ENCODE measurements at regions not wholly inside any gene's neighbourhood (a gene's known extent, or its start where the extent isn't known, plus 50 kb on each side); places are given as distances from the start of the nearest gene placed in this dataset.

DNA sequence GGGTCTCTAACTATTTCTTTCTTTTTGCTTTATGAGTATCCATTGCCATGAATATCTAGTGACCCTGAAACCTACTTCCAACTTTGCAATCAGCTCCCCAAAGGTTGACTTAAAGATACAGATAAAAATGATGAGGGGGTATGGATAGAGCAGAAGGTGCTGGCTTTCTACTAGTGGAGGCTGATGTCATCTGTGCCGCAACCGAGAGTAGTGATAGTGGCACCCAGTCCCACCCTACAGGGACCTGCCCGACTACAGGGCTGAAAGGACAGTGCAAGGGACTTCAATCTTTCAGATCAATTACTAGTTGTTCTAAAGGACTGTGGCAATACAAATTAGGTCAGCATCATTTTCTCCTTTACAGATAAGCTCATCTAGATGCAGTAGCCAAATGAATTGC, 806.0 kb downstream of the VRK1 start:
- no peak overlapping the region for H3K4me3 ChIP-seq
- no peak overlapping the region for H3K9ac ChIP-seq (ENCODE audit: insufficient read depth in 1 of 2, low read length in 2 of 2)
- peaks cover 0 to 8% (median 0%) of the 10 kb centered on the region in 4 donors for H3K9me3 ChIP-seq (ENCODE audit: control insufficient read depth in 4 of 4, insufficient read depth in 3 of 4, low read length in 3 of 4)
- no peaks in the 10 kb centered on the region for H3K27me3 ChIP-seq (ENCODE audit: control insufficient read depth in 3 of 3, insufficient read depth in 3 of 3, low read length in 2 of 3)
- WGBS, 2 donors: 65 to 86% methylated on average over 3 of the region's 3 CpGs
- DNase-seq (no peak), ATAC-seq (ENCODE audit: insufficient read depth, low FRiP score) (no peak)
- H3K27ac ChIP-seq (ENCODE audit: low read depth in 1 of 2, low read length in 1 of 2): peak overlapping the region in 1 of 2 donors; percentile 62
- TF ChIP-seq CTCF (IDR thresholded peaks at IDR 0.05; ENCODE audit: control extremely low read depth, extremely low read depth): no peak
- no peaks in the 10 kb centered on the region for H3K36me3 ChIP-seq (ENCODE audit: control insufficient read depth in 4 of 4, insufficient read depth in 4 of 4, low read length in 4 of 4)
- peaks cover 0 to 3% (median 0%) of the 10 kb centered on the region in 5 donors for H3K4me1 ChIP-seq (ENCODE audit: control insufficient read depth in 5 of 5, insufficient read depth in 5 of 5, low read length in 5 of 5)

GRCh38 chr14:97604731-97605130, 807.5 kb downstream of the VRK1 start:
- DNase-seq: no peak
- no peak for TF ChIP-seq CTCF (IDR thresholded peaks at IDR 0.05; ENCODE audit: control extremely low read depth, extremely low read depth)
- Histone ChIP-seq H3K9me3 (ENCODE audit: control insufficient read depth in 4 of 4, insufficient read depth in 3 of 4, low read length in 3 of 4) (peaks cover 0 to 8% (median 0%) of the 10 kb centered on the region in 4 donors), H3K4me3 (no peak overlapping the region), H3K27me3 (ENCODE audit: control insufficient read depth in 3 of 3, insufficient read depth in 3 of 3, low read length in 2 of 3) (peaks cover 0 to 3% (median 0%) of the 10 kb centered on the region in 3 donors), H3K9ac (ENCODE audit: insufficient read depth in 1 of 2, low read length in 2 of 2) (no peak overlapping the region), H3K27ac (ENCODE audit: low read depth in 1 of 2, low read length in 1 of 2) (peak overlapping the region in 1 of 2 donors; percentile 40), H3K36me3 (ENCODE audit: control insufficient read depth in 4 of 4, insufficient read depth in 4 of 4, low read length in 4 of 4) (no peaks in the 10 kb centered on the region), H3K4me1 (ENCODE audit: control insufficient read depth in 5 of 5, insufficient read depth in 5 of 5, low read length in 5 of 5) (peaks cover 0 to 3% (median 0%) of the 10 kb centered on the region in 5 donors)
- WGBS, 2 donors: 90 to 91% methylated on average over 6 of the region's 6 CpGs
- ATAC-seq (ENCODE audit: insufficient read depth, low FRiP score): no peak

- no peak for ATAC-seq (ENCODE audit: insufficient read depth, low FRiP score)
- Histone ChIP-seq H3K36me3 (ENCODE audit: control insufficient read depth in 4 of 4, insufficient read depth in 4 of 4, low read length in 4 of 4) (no peaks in the 10 kb centered on the region), H3K27me3 (ENCODE audit: control insufficient read depth in 3 of 3, insufficient read depth in 3 of 3, low read length in 2 of 3) (no peaks in the 10 kb centered on the region), H3K4me1 (ENCODE audit: control insufficient read depth in 5 of 5, insufficient read depth in 5 of 5, low read length in 5 of 5) (no peaks in the 10 kb centered on the region), H3K9me3 (ENCODE audit: control insufficient read depth in 4 of 4, insufficient read depth in 3 of 4, low read length in 3 of 4) (peaks cover 0 to 3% (median 0%) of the 10 kb centered on the region in 4 donors), H3K9ac (ENCODE audit: insufficient read depth in 1 of 2, low read length in 2 of 2) (no peak overlapping the region), H3K27ac (ENCODE audit: low read depth in 1 of 2, low read length in 1 of 2) (no peak overlapping the region), H3K4me3 (no peak overlapping the region)
- no peak for TF ChIP-seq CTCF (IDR thresholded peaks at IDR 0.05; ENCODE audit: control extremely low read depth, extremely low read depth)
- WGBS, 2 donors: 75 to 84% methylated on average over 3 of the region's 3 CpGs
- no peak for DNase-seq
Measured at GRCh38 chr14:97618401-97618800, 821.2 kb downstream of the VRK1 start.

Measured in lung (tissue), 11 donors.